Fibroblast of pulmonary artery (primary cell): ENCODE measurements at regions not wholly inside any gene's neighbourhood (a gene's known extent, or its start where the extent isn't known, plus 50 kb on each side); places are given as distances from the start of the nearest gene placed in this dataset.
A peak's percentile ranks its signal among the peaks of the same experiment; 100 is the strongest.
"Not testable (repeated sequence)": the region's sequence is repeated elsewhere in the genome, so short reads cannot be mapped to it uniquely, and the experiment has no call there.

ENCODE experiments used
- DNase-seq: peaks from one replicate; pipeline ENCODE4 v3.0.0-alpha.2; 2010; ENCODE audit warnings: low read depth
- H3K4me3 ChIP-seq: replicated peaks from 2 replicates; pipeline ENCODE4 v1.5.1; 2011; ENCODE audit warnings: low read depth, mild to moderate bottlenecking, control low read depth, low read length, moderate library complexity
- TF ChIP-seq, protein P1 (sequence below): IDR thresholded peaks from 2 replicates; pipeline ENCODE4 v1.5.1; 2011; ENCODE audit warnings: mild to moderate bottlenecking, control low read depth, low read length, inconsistent platforms; ENCODE audit errors: missing control alignments

DNA sequence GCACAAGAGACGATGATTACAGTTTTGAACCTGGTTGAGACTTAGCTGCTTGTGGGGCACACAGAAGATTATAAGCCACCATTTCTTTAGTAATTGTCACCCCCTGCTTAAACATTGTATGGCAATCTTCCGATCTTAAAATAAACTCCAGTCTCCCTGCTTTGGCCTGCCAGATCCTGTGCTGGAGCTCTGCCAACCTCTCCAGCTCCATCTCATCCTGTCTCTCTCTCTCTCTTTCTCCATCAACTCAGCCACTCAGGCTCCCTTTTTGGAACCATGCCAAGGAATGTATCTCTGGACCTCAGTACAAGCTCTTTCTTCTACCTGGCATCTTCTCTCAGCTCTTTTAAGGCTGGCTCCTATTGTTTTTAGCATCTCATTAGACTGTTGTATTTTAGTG lies 1053.2 kb downstream of the REEP3 start:
- H3K4me3 ChIP-seq: no peak overlapping the region
- TF ChIP-seq, protein P1, sequence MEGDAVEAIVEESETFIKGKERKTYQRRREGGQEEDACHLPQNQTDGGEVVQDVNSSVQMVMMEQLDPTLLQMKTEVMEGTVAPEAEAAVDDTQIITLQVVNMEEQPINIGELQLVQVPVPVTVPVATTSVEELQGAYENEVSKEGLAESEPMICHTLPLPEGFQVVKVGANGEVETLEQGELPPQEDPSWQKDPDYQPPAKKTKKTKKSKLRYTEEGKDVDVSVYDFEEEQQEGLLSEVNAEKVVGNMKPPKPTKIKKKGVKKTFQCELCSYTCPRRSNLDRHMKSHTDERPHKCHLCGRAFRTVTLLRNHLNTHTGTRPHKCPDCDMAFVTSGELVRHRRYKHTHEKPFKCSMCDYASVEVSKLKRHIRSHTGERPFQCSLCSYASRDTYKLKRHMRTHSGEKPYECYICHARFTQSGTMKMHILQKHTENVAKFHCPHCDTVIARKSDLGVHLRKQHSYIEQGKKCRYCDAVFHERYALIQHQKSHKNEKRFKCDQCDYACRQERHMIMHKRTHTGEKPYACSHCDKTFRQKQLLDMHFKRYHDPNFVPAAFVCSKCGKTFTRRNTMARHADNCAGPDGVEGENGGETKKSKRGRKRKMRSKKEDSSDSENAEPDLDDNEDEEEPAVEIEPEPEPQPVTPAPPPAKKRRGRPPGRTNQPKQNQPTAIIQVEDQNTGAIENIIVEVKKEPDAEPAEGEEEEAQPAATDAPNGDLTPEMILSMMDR: no peak
- DNase-seq: no peak

DNA sequence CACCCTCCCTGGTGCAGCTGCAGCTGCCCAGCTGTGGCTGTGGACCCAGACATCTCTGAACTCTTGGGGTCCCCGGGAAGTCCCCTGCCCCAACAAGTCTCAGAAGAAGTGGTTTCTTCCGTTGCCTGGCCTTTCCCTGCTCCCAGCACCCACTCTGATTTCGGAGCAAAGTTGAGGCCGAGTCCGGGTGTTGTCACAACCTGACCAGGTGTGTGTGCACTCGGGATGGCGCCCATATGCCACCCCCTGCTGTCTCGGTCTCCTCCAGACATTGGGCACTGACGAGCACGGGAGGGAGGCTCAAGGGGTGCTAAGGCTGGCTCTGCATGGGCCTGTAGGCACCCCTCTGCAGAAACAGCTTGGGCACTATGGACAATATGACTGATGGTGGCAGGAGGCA lies 1055.3 kb downstream of the REEP3 start:
- H3K4me3 ChIP-seq: no peak overlapping the region
- TF ChIP-seq, protein P1: no peak
- no peak for DNase-seq

DNA sequence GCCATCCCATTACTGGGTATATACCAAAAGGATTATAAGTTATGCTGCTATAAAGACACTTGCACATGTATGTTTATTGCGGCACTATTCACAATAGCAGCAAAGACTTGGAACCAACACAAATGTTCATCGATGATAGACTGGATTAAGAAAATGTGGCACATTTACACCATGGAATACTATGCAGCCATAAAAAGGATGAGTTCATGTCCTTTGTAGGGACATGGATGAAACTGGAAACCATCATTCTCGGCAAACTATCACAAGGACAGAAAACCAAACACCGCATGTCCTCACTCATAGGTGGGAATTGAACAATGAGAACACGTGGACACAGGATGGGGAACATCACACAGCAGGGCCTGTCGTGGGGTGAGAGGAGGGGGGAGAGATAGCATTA lies 1057.6 kb downstream of the REEP3 start:
- not testable (repeated sequence) for H3K4me3 ChIP-seq, DNase-seq

DNA sequence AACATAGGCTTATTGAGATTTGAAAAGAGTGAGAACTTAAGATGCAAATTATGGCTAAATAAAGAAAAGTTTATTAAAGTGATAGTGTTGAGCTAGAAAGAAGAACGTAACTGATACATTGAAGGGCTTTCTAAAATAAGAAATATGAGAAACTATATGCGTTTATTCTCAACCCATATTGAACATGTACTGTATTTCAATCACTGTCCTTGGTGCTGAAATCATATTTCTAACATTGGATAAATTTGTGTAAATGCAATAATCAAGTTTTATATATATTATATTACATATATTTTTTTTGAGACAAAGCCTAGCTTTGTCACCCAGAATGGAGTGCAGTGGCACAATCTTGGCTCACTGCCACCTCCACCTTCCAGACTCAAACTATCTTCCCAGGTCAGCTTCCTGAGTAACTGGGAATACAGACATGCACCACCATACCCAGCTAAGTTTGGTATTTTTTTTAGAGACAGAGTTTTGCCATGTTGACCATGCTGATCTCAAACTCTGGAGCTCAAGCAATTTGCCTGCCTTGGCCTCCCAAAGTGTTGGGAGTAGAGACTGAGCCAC lies 1065.8 kb downstream of the REEP3 start:
- H3K4me3 ChIP-seq: no peak overlapping the region
- DNase-seq: peak; percentile 3
- TF ChIP-seq, protein P1: no peak

DNA sequence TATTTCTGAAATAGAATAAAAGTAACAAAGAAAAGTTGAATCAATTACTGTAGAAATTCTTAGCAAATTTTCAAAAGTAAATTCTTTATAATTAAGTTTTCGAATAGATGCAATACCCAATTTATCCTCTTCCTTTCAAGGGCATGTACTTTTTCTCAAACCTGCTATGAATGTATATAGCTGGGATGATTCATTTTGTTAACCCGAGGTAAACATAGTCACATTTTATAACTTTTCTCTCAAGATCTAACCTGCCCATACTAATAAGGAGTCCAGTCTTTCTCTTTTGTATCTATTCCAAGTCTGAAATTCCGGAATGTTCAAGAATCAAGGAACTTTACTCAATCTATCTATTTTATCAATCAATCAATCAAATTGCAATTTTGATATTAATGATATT lies 1072.9 kb downstream of the REEP3 start:
- no peak for DNase-seq
- TF ChIP-seq, protein P1: no peak
- H3K4me3 ChIP-seq: no peak overlapping the region

DNA sequence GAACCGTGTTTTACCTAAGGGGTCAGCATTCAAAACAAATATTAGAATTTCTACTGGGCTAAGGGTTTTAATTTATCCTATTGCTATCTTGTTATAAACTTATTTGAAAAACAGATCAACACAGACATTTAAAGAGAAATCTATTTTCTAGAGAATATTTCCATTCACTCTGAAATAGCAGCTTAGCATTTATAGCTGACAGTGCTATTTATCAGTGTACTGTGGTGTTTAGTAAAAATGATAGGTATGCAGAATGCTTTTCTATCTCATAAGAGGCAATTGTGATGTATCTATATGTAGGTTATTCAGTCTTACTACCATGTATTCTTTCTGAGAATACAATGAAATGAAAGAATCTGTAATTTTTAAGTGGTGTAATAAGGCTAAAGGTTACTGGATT lies 1077.4 kb downstream of the REEP3 start:
- DNase-seq: no peak
- no peak overlapping the region for H3K4me3 ChIP-seq
- TF ChIP-seq, protein P1: no peak

DNA sequence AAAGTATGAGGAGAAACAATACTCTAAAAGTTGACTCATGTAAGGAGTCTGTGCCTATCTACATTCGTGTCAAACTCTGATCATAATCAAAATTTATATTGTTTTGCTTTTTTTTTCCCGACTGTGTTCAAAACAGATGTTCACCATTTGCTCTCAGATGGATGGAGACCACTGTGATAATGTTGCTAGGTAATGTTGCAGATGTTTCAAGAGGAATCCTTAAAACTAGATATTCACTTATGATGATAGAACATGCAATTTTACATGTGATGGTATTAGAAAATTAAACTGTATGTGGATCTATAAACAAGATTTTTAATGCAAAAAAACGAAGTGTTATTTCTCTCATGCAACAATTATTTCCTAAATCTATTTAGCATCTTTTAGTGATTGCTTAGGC lies 1080.1 kb downstream of the REEP3 start:
- H3K4me3 ChIP-seq: no peak overlapping the region
- no peak for DNase-seq
- TF ChIP-seq, protein P1: no peak
